RWPE2 (cell line): ENCODE measurements at regions not wholly inside any gene's neighbourhood (a gene's known extent, or its start where the extent isn't known, plus 50 kb on each side); places are given as distances from the start of the nearest gene placed in this dataset.
"Not testable (repeated sequence)": the region's sequence is repeated elsewhere in the genome, so short reads cannot be mapped to it uniquely, and the experiment has no call there.

Experiments
- ATAC-seq: fragments of 200-7000 bp; cut with Tn5 transposase; 3 replicates; pipeline ENCODE4 v1.9.1; 2021; ENCODE audit warnings: low read depth
- DNase-seq: peaks from one replicate; pipeline ENCODE4 v3.0.0-alpha.2; 2020; ENCODE audit warnings: low spot score
- H3K27ac ChIP-seq: fragments of 450-650 bp; 2 replicates; pipeline ENCODE4 v1.5.1; 2017; ENCODE audit warnings: mild to moderate bottlenecking; ENCODE audit not compliant: poor library complexity, severe bottlenecking
- H3K27me3 ChIP-seq: fragments of 250-450 bp; sonication (Bioruptor Pico); 2 replicates; pipeline ENCODE4 v1.5.1; 2021; ENCODE audit warnings: mild to moderate bottlenecking, moderate library complexity; ENCODE audit not compliant: insufficient read depth, poor library complexity, severe bottlenecking
- H3K36me3 ChIP-seq: fragments of 250-450 bp; sonication (Bioruptor Pico); 2 replicates; pipeline ENCODE4 v1.5.1; 2020; ENCODE audit warnings: low read depth, mild to moderate bottlenecking, moderate library complexity
- H3K4me1 ChIP-seq: fragments of 250-450 bp; sonication (Bioruptor Pico); 2 replicates; pipeline ENCODE4 v1.5.1; 2021; ENCODE audit warnings: mild to moderate bottlenecking, moderate library complexity; ENCODE audit not compliant: insufficient read depth, poor library complexity, severe bottlenecking
- H3K4me3 ChIP-seq: fragments of 250-450 bp; sonication (Bioruptor Pico); 2 replicates; pipeline ENCODE4 v1.5.1; 2021; ENCODE audit warnings: mild to moderate bottlenecking, moderate library complexity; ENCODE audit not compliant: severe bottlenecking
- H3K9me3 ChIP-seq: fragments of 250-450 bp; sonication (Bioruptor Pico); 2 replicates; pipeline ENCODE4 v1.5.1; 2021; ENCODE audit warnings: mild to moderate bottlenecking, moderate library complexity; ENCODE audit not compliant: severe bottlenecking
- TF ChIP-seq, protein P1 (sequence below): fragments of 450-650 bp; IDR thresholded peaks from one replicate; pipeline ENCODE4 v1.5.1; 2017; ENCODE audit warnings: mild to moderate bottlenecking, moderate library complexity; ENCODE audit not compliant: poor library complexity, severe bottlenecking

DNA sequence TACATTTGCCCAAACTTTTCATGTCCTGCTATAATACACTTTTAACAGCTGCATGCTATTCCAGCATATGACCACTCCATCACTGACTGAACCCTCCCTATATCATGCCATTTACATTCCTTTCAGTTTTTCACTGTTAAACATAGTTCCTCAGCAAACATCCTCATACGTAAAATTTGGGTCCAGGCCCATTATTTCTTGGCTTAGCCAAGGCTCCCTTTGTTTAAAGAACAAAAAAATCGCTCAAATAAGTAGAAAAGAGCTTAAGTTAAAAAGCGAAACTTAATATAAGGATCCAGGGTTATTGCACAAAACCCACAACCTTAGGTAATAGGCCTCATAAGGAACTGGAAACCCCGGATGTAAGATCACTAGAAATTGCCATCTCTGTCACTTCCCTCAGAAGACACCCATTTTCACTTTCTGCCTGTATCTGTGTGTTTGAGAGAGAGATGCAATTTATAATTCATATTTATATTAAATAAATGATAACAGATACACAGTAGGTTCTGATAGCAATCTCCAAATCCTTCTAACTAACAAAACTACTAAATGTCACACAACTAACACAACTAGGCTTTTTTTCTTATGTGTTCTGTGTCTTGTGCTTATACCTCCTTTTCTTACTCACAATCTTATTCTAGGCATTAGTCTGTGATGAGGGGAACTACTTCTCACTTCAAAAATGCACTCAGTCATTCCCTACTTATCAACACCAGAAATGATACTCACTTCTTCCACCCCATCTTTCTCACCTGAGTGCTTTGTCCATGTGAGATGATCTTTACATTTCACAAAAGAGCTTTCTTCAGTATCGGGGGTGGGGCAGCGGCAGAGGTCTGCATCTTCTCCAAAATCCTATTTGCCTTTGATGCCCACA, 59.9 kb upstream of the FAM241A start:
- no peak for ATAC-seq
- TF ChIP-seq, protein P1, sequence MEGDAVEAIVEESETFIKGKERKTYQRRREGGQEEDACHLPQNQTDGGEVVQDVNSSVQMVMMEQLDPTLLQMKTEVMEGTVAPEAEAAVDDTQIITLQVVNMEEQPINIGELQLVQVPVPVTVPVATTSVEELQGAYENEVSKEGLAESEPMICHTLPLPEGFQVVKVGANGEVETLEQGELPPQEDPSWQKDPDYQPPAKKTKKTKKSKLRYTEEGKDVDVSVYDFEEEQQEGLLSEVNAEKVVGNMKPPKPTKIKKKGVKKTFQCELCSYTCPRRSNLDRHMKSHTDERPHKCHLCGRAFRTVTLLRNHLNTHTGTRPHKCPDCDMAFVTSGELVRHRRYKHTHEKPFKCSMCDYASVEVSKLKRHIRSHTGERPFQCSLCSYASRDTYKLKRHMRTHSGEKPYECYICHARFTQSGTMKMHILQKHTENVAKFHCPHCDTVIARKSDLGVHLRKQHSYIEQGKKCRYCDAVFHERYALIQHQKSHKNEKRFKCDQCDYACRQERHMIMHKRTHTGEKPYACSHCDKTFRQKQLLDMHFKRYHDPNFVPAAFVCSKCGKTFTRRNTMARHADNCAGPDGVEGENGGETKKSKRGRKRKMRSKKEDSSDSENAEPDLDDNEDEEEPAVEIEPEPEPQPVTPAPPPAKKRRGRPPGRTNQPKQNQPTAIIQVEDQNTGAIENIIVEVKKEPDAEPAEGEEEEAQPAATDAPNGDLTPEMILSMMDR = no peak

DNA sequence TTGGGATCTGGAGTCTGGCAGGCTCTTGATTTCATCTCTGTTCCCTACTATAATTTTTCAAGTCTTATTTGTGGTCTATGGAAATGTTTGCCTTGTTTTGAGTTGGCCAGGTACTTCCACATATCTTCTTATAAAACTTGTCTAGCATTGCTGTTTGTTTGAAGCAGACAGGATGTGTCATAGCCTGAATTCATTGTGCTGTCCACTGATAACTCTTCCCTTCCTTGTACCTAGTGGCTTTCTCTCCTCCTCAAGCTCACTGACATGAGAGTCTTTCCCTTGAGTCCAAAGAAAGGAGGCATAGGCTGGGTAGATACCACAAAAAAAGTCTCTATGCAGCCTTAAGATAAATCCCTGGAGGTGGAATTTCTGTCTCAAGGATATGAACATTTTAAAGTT, 59.2 kb upstream of the FAM241A start:
- no peak overlapping the region for H3K4me3 ChIP-seq
- H3K4me1 ChIP-seq = peaks cover 26% of the 10 kb centered on the region
- H3K9me3 ChIP-seq = no peaks in the 10 kb centered on the region
- no peak overlapping the region for H3K27ac ChIP-seq
- DNase-seq = no peak
- no peaks in the 10 kb centered on the region for H3K36me3 ChIP-seq
- no peaks in the 10 kb centered on the region for H3K27me3 ChIP-seq
- TF ChIP-seq, protein P1 = no peak
- ATAC-seq = no peak

More for the DNA sequence above, 59.9 kb upstream of the FAM241A start:
- no peak overlapping the region for H3K4me3 ChIP-seq
- DNase-seq = no peak
- H3K4me1 ChIP-seq = peaks cover 26% of the 10 kb centered on the region
- H3K36me3 ChIP-seq = no peaks in the 10 kb centered on the region
- no peaks in the 10 kb centered on the region for H3K27me3 ChIP-seq
- peak overlapping the region; percentile 94 for H3K27ac ChIP-seq
- H3K9me3 ChIP-seq = no peaks in the 10 kb centered on the region

DNA sequence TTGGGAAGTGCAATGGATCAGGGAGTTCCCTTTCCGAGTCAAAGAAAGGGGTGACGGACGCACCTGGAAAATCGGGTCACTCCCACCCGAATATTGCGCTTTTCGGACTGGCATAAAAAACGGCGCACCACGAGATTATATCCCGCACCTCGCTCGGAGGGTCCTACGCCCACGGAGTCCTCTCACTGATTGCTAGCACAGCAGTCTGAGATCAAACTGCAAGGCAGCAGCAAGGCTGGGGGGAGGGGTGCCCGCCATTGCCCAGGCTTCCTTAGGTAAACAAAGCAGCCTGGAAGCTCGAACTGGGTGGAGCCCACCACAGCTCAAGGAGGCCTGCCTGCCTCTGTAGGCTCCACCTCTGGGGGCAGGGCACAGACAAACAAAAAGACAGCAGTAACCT, 58.6 kb upstream of the FAM241A start:
- H3K36me3 ChIP-seq, DNase-seq, H3K4me3 ChIP-seq, H3K27me3 ChIP-seq, H3K9me3 ChIP-seq, ATAC-seq, H3K27ac ChIP-seq: not testable (repeated sequence)
- peaks cover 26% of the 10 kb centered on the region for H3K4me1 ChIP-seq

DNA sequence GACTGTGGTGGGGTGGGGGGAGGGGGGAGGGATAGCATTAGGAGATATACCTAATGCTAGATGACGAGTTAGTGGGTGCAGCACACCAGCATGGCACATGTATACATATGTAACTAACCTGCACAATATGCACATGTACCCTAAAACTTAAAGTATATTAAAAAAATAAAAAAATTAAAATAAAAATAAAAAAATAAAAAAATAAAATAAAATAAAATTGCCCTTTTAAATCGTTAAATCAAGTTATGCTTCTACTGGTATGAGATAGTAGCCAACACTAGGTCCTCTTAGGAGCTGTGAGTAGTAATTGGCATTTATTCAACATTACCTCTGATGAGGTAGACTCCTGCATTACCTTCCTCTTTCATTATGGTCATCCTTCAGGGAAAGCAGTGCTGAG, 52.9 kb upstream of the FAM241A start:
- not testable (repeated sequence) for H3K4me1 ChIP-seq, ATAC-seq, DNase-seq, H3K27ac ChIP-seq, H3K4me3 ChIP-seq, H3K9me3 ChIP-seq, H3K27me3 ChIP-seq, H3K36me3 ChIP-seq

DNA sequence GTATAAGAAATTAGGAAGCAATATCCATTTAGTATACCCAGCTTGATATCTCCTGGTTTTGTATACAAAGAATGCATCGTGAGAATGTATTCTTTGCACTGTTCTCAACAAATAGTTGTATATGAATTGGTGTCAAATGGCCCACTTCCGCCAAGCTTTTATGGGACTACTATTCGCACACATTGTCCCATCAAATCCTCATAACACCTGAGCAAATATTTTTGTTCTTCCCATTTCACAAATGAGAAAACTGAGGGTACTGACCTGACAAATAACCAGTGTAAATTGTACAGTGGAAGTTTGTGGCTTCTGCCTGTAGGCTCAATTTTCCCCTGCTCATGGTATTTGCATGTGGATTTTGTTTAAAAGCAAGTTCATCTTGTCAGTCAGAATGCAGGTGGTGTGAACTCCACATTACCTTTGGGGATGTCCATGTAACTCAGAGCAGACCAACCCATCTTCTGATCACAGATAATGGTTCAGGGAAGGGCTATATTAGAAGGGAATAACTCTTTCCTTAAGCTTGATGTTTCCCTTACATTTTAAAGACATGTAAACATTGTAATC, 51.5 kb upstream of the FAM241A start:
- Histone ChIP-seq H3K4me1 (no peaks in the 10 kb centered on the region), H3K36me3 (no peaks in the 10 kb centered on the region), H3K4me3 (no peak overlapping the region), H3K27ac (no peak overlapping the region), H3K27me3 (no peaks in the 10 kb centered on the region), H3K9me3 (no peaks in the 10 kb centered on the region)
- ATAC-seq (no peak), DNase-seq (no peak)
- TF ChIP-seq, protein P1 = no peak
